PC-9 (cell line): ENCODE measurements at regions not wholly inside any gene's neighbourhood (a gene's known extent, or its start where the extent isn't known, plus 50 kb on each side); places are given as distances from the start of the nearest gene placed in this dataset.

ENCODE experiments used
- EZH2 ChIP-seq: fragments of 200-600 bp; sonication (generic); IDR thresholded peaks from 2 replicates; pipeline ENCODE4 v1.8.0; 2017; ENCODE audit warnings: antibody characterized with exemption, low read depth
- TF ChIP-seq, protein P1 (sequence below): fragments of 200-600 bp; sonication (generic); conservative IDR thresholded peaks from 2 replicates; pipeline ENCODE4 v1.6.1; 2017; ENCODE audit warnings: mixed run types, antibody characterized with exemption, mild to moderate bottlenecking, moderate library complexity

DNA sequence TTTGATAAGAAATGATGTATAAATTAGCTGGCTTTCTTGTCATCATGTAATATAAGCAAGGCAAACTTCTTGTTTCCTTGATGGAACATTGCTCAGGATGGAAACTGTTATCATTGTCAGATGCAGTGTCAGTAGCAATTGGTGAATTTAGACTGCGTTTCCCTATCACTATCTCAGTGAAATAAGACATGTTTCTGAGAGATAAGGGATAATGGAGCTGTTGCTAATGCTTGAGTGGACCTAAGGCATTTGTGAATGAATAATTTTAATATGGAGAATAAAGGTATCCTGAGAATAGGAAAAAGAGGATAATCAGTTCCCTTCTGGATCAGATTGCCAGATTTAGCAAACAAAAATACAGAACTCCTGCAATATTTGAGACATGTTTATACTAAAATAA lies 160.9 kb downstream of the HLX start:
- no peak for TF ChIP-seq EZH2
- TF ChIP-seq, protein P1, sequence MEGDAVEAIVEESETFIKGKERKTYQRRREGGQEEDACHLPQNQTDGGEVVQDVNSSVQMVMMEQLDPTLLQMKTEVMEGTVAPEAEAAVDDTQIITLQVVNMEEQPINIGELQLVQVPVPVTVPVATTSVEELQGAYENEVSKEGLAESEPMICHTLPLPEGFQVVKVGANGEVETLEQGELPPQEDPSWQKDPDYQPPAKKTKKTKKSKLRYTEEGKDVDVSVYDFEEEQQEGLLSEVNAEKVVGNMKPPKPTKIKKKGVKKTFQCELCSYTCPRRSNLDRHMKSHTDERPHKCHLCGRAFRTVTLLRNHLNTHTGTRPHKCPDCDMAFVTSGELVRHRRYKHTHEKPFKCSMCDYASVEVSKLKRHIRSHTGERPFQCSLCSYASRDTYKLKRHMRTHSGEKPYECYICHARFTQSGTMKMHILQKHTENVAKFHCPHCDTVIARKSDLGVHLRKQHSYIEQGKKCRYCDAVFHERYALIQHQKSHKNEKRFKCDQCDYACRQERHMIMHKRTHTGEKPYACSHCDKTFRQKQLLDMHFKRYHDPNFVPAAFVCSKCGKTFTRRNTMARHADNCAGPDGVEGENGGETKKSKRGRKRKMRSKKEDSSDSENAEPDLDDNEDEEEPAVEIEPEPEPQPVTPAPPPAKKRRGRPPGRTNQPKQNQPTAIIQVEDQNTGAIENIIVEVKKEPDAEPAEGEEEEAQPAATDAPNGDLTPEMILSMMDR = no peak
